ENCODE measurements at regions not wholly inside any gene's neighbourhood (a gene's known extent, or its start where the extent isn't known, plus 50 kb on each side); places are given as distances from the start of the nearest gene placed in this dataset.

DNA sequence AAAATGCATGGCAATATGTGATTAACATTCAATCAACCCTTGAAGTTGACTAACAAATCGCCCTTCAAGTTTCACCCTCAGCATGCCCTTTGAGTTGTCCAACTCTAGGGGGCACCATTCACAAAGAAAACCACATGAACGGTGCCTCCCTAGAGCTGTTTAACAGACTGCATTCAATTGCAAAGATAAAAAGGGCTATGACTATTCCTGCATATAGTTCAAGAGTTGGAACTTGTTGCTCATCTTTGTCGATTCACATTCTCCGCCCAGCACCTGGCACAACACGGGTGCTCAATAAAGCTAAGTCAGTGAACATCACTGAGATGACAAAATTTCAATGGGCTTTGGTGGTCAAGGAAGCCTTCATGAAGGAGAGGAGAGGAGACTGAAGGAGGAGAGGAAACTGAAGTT, 69.6 kb upstream of the SLC30A5 start (continued):
- TF ChIP-seq YY1 (IDR thresholded peaks at IDR 0.05; ENCODE audit: low read depth) (no peak), EZH2phosphoT487 (IDR thresholded peaks at IDR 0.05; ENCODE audit: borderline replicate concordance, low read depth) (no peak), MXI1 (IDR thresholded peaks at IDR 0.05; ENCODE audit: low read depth, low read length) (no peak), SIN3A (IDR thresholded peaks at IDR 0.05; ENCODE audit: borderline replicate concordance, low read depth, low read length) (no peak), EP300 (IDR thresholded peaks at IDR 0.05; ENCODE audit: borderline replicate concordance in 1 of 2, low read depth in 1 of 2, low read length in 1 of 2) (no peak), TAF1 (IDR thresholded peaks at IDR 0.05; ENCODE audit: borderline replicate concordance, low read depth, low read length) (no peak), MEF2A (IDR thresholded peaks at IDR 0.05; ENCODE audit: borderline replicate concordance, low read depth) (no peak), PBX3 (IDR thresholded peaks at IDR 0.05) (no peak), RAD21 (IDR thresholded peaks at IDR 0.05; ENCODE audit: low read length) (peak; percentile 92), SMC3 (IDR thresholded peaks at IDR 0.05; ENCODE audit: low read depth, low read length) (peak; percentile 74), GATA2 (CRISPR knock-in tag; IDR thresholded peaks at IDR 0.05) (peak; percentile 40; the same call in 1 of the 2 replicates), TEAD4 (IDR thresholded peaks at IDR 0.05; ENCODE audit: borderline replicate concordance, insufficient read depth) (no peak), NRF1 (IDR thresholded peaks at IDR 0.05; ENCODE audit: low read depth, low read length) (no peak)

DNA sequence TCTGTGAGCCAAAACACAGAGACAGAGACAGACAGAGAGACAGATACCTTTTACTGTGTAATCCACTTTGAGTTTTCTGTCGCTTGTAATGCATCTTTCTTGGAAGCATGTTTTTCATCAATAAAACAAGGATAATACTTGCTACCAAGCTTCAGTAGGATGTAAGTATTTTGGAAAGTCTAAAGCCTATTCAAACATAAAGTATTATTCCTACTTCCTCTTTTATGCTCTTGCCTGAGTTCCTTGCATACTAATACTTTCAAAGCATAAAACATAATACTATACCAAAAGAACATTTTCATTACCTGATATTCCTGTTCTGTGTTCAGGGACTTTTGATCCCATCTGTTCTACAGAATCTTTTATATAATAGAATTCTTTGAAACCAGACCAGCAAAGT, 64.5 kb upstream of the SLC30A5 start:
- H3K9me2 ChIP-seq, result no peaks in the 10 kb centered on the region

More for the DNA sequence above, 64.5 kb upstream of the SLC30A5 start:
- WGBS (ENCODE audit: low lambda C conversion rate), result 95% methylated on average over 1 of the region's 1 CpG
- Histone ChIP-seq H3K79me2 (ENCODE audit: insufficient read depth) (no peaks in the 10 kb centered on the region), H3K9ac (no peak overlapping the region), H3K4me2 (no peak overlapping the region), H3K36me3 (replicated peaks in 1 of 2; ENCODE audit: control insufficient read depth in 1 of 2, insufficient read depth in 2 of 2, low read length in 1 of 2) (no peaks in the 10 kb centered on the region), H3K9me3 (no peaks in the 10 kb centered on the region), H3K4me3 (ENCODE audit: low read depth in 2 of 2, low read length in 1 of 2) (no peak overlapping the region), H3K27me3 (ENCODE audit: insufficient read depth) (no peaks in the 10 kb centered on the region; the same call in 1 of the 2 replicates), H2AFZ (ENCODE audit: low read depth) (no peak overlapping the region), H4K20me1 (ENCODE audit: insufficient read depth) (no peaks in the 10 kb centered on the region), H3K4me1 (ENCODE audit: control insufficient read depth in 1 of 2, insufficient read depth in 2 of 2, low read depth in 1 of 2, low read length in 1 of 2) (peaks cover 0 to 15% of the 10 kb centered on the region in 2 experiments; a peak in 2 of 4 replicates), H3F3A (replicated peaks; ENCODE audit: insufficient read depth) (no peaks in the 10 kb centered on the region), H3K27ac (ENCODE audit: low read depth in 2 of 2, low read length in 1 of 2) (peak overlapping the region in 1 of 2 experiments; percentile 91; a peak in 1 of 4 replicates)
- ChIA-PET CTCF (interaction anchor here (0.9 to 14.0 kb wide), 4 partner anchors 18 to 67 kb away, joined by 3 to 262 read pairs (median 10); partner anchors contain the start of gene SLC30A5), POLR2A (no interaction called here)
- no peak for TF ChIP-seq REST (IDR thresholded peaks at IDR 0.05; ENCODE audit: low read depth, low read length)
- no peak for TF ChIP-seq IRF3 (IDR thresholded peaks at IDR 0.05; ENCODE audit: low read depth, low read length)
- no peak for TF ChIP-seq MAX (IDR thresholded peaks at IDR 0.05; ENCODE audit: low read depth)
- no peak for TF ChIP-seq RAD21 (IDR thresholded peaks at IDR 0.05; ENCODE audit: low read length)
- no peak for TF ChIP-seq TEAD4 (IDR thresholded peaks at IDR 0.05; ENCODE audit: borderline replicate concordance, insufficient read depth)
- no peak for TF ChIP-seq ELF1 (IDR thresholded peaks at IDR 0.05)
- TF ChIP-seq NFIC (IDR thresholded peaks at IDR 0.05; ENCODE audit: borderline replicate concordance), result no peak
- no peak for TF ChIP-seq MEF2A (IDR thresholded peaks at IDR 0.05; ENCODE audit: borderline replicate concordance, low read depth)
- no peak for TF ChIP-seq YY1 (IDR thresholded peaks at IDR 0.05; ENCODE audit: low read depth)
- no peak for TF ChIP-seq POLR2AphosphoS5 (IDR thresholded peaks at IDR 0.05; ENCODE audit: low read depth, low read length)
- TF ChIP-seq ZBTB33 (IDR thresholded peaks at IDR 0.05; ENCODE audit: borderline replicate concordance, low read depth), result no peak
- TF ChIP-seq GATA2 (CRISPR knock-in tag; IDR thresholded peaks at IDR 0.05), result no peak
- no peak for DNase-seq
